ENCODE measurements at regions not wholly inside any gene's neighbourhood (a gene's known extent, or its start where the extent isn't known, plus 50 kb on each side); places are given as distances from the start of the nearest gene placed in this dataset.

- no peak for DNase-seq
Observed at GRCh38 chr11:128297805-128298204, 289.6 kb downstream of the ETS1 start.

DNA sequence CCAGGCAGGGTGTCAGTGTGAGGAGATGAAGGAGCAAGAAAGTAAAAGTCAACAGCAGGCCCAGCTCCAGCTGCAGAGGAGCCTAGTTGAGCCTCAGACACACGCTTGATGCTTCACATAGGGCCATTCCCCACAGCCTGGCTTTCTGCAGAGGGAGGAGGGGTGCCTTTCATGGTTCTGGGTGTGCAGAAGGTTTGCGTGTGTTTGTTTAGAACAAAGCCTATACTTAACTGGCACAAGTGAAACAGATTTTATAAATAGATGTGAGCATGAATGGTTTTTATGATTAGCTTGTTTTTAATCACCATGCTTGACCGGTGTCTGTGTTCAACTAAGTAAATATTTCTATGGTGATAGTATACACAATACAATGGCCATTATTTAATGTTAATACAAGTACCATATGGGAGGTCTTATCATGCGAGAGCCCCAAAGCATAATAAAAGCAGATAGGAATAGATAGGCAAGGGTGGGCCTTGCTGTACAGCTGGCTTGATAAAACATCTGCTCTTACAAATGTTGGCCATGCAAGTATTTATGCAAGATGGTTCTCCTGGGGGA, 290.2 kb downstream of the ETS1 start:
- DNase-seq, result no peak

DNA sequence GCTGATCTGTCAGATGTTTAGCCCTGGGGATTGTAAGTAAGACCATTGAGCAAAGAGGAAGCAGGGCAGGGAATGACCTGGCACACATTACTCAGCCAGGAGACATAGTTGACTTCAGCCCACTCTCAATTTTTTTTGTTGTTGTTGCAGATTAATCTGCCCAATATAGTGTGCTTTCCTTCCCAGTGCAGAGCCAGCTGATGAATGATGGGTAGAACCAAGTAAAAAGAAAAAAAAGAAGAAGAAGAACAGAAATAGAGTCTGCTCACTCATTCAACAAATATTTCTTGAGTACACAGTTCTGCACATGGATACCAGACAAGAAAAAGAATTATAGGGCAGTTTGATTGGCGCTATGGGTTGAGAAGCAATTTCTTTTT, 292.7 kb downstream of the ETS1 start:
- no peak for DNase-seq

- DNase-seq, result no peak
Observed at GRCh38 chr11:128294001-128294670, 293.2 kb downstream of the ETS1 start.

GRCh38 chr11:128291835-128292234, 295.5 kb downstream of the ETS1 start:
- no peak for DNase-seq

DNA sequence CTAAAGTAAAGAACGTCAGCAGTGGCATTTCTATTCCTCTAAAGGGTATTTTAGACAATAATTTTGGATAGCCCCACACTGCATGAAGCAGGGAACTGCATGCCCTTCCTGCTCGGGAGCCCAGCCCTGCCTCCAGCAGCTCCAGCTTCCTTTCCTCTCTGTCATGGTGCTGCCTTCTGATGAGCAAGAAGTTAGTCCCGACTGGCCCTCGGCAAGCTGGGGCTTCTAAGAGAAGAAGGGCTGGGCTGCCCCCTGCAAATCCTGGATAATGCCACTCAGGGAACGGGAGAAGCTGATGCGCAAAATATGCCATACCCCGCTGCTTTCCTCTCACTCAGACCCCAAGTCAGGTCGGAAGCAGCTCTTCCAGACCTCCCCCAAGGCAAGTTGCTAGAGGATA, 296.4 kb downstream of the ETS1 start:
- no peak for DNase-seq

DNA sequence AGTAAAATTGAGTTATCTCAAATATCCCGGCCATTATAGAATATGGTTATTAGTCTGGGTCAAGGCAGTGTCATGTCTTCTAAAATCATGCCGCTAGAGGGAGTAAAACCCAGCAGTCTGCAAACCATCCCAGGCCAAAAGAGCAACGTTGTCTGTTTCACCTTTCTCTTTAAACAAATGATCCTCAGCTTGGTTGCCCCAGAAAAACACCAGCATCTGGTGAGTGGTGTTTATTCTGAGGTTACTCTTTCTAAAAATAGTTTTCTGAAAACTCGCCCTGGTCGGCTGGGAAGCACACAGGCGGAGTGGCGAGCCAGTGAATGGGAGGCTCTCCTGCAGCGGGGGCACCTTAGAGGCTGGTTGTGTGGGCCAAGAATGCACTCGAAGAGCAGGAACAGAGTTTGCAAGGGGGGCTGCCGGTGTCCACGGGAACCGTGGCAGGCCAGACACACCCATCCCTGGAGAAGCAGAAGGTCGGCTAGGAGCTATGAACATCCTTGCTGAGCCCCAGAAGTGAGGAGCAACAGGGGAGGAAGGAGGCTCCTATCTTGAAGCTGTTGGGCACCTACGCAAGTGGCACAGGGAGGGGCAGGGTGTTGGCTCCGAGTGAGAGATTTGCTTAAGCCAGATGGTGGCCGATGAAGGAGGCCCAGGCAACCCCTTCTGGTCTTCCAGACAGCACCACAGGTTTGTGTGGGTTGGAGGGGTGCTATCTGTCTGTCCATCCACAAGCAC, 297.1 kb downstream of the ETS1 start:
- DNase-seq, result peak; percentile 46

GRCh38 chr11:128289048-128289447, 298.3 kb downstream of the ETS1 start:
- no peak for DNase-seq

GRCh38 chr11:128288368-128288767, 299.0 kb downstream of the ETS1 start:
- DNase-seq, result no peak

DNA sequence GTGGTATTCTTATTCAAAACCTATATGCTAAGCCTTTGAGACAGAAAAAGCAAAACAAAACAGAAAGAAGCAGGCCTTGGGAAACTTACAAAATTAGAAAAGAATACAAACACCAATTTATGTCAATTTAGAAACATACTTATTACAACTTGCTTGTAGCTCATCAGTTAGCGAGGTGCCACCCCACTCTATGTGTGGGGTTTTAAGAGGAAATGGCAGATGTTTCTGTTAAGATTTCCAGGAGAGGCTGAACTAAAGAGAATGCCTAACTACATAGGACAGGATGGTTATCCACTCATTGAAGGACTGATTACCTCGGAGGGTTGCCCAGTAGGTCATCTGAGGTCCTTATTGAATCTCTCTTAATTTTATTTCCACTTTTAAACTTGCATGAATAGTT, 302.0 kb downstream of the ETS1 start:
- DNase-seq, result no peak

DNA sequence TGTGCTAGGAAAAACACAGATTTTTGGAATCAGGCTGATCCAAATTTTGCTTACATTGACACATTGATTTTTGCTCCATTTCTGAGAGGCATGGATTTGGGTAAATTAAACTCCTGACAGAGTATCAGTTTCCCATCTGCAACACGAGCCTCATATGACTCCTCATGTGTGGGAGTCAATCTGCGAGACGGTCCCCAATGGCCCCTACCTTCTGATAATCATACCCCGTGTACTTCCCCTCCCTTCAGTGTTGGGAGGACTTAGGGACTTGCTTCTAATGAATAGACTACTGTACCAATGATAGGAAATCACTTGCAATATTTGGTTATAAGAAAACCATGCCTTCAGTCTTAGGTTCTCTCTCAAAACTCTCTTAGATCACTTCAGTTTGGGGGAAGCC, 302.7 kb downstream of the ETS1 start:
- DNase-seq, result no peak

DNA sequence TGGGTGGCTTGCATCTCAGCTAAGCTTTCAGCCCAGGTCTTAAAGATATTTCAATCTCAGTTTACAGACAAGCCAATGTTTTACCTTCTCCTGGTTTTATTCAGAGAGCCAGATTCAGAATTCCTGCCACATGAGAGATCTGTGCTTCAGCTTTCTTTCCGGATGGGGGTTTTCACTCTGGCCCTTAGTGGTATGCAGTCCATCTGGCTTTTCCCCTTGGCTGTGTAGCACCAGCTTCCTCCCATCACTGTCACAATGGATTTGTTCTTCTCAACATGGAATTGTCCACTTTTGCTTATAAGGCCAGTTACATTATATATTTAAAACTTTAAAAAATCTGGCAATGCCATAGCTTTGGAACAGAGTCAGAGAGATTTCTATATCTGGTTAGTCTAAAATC, 303.9 kb downstream of the ETS1 start:
- DNase-seq, result no peak

DNA sequence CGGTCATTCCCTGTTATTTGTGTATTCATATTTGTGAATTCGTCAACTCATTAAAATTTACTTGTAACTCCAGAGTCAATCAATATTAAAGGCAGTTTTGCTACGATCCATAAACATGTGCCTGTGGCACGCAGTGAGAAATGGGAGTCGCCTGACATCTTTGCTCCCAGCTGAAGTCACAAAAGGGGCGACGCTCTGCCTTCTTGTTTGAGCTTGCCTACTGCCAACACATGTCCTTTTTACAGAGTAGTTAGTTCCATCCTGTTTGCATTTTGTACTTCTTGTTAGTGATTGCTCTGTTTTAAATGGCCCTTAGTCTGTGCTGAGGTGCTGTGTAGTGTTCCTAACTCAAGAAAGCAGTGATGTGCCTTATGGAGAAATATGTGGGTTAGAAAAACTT, 305.3 kb downstream of the ETS1 start:
- DNase-seq, result no peak

DNA sequence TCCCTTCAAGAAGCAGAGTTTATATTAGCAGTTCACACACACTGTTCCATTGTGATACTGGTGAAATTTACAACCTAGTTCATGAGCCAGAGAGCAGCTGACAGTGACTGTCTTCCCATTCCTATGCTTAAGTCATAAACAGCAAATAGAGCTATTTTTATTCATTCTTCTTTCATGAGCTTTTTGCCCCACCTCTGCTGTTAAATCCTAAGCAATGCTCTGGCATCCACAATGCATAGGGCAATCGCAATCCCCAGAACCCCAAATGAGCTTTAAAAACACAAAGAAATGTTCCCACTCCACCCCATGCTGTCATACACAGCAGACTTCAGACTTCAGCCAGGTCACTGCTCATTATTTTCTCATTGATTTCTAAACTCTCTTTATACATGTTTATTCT, 307.5 kb downstream of the ETS1 start:
- no peak for DNase-seq

- no peak for DNase-seq
Observed at GRCh38 chr11:128273736-128274135, 313.6 kb downstream of the ETS1 start.

DNA sequence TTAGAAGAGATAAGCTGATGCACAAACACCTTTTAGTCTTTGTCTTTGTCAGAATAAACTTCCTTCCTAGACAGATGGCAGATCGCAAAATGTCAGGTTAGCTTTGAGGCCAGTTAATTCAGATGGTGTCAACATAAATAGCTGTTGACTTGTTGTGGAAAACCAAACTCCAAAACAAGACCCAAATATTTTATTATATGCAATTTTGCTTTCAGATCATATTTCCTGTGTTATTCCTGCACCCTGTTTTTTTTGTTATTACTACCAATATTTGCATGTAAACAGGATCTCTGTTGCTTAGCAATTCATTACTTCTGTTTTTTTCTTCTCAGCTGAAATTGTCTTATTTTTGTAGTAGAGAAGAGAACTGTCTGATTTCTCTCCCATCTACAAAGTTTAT, 316.0 kb downstream of the ETS1 start:
- no peak for DNase-seq

GRCh38 chr11:128269466-128269865, 317.9 kb downstream of the ETS1 start:
- no peak for DNase-seq

DNA sequence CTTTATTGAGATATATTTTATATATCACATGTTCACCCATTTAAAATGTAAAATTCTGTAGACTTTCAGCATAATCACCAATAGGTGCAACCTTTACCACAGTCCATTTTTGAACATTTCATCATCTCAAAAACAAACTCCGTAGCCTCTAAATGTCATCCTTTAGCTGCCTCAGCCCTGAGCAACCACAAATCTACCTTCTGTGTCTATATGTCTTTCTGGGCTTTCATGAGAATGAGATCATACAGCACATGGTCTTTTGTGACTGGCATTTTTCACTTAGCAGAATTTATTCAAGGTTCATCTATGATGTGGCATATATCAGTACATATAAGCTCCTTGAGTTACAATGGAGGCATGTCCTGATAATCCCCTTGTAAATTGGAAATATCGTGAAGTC, 320.5 kb downstream of the ETS1 start:
- DNase-seq, result no peak

- no peak for DNase-seq
Observed at GRCh38 chr11:128262463-128263345, 324.7 kb downstream of the ETS1 start.

GRCh38 chr11:128261011-128261421, 326.3 kb downstream of the ETS1 start:
- no peak for DNase-seq

DNA sequence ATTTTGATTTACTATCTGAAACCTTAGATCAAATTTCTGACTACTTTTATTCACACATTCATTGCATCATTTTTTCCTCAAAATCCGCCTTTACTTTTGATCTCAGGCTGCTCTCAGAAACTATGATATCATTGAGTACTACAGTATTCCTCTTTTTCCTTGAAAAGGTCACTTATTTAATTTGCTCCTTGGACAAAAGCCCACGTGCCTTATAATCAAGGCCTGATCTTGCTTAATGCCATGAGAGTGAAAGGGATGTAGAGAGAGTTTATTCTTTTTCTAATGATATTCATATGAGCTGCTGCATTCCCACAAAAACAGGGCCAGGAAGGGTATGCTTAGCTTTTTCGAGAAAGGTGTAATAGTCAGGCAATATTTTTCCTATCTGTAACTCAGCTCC, 327.0 kb downstream of the ETS1 start:
- no peak for DNase-seq

DNA sequence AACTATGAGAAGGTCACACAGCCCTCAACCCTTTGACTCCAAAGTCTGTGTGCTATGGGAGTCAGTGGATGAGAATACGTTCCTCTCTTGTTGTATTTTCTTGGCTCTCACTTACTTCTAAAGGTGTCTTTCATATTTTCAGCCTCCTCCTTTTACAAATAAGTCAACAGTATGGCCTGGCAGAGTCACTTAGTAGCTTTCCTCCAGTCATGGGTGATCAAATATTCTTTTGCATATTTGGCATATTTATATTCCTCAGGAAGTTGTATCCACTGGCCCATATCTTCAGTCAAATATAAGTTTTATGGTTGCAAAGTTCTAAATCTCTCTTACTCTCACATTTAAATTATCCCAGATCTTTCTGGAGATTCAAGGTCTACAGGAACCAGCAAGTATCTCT, 327.5 kb downstream of the ETS1 start:
- DNase-seq, result no peak

DNA sequence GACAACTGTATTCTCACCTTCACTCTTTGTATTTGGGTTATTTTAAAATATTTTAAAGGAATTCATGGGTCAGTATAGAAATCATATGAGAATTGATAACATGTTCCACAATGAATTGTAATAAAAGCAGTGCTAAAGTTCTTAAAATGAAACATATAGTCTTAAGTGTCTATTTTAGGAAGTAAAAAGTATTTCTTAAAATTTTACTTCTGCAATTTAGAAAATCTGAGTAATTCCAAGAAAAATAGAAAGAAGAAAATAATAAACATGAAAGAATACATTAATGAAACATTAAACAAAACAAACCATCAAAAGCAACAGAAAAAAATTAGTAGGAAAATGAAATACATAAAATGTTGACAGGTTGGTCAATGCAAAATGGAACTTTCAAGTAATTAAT, 332.4 kb downstream of the ETS1 start:
- DNase-seq, result no peak

DNA sequence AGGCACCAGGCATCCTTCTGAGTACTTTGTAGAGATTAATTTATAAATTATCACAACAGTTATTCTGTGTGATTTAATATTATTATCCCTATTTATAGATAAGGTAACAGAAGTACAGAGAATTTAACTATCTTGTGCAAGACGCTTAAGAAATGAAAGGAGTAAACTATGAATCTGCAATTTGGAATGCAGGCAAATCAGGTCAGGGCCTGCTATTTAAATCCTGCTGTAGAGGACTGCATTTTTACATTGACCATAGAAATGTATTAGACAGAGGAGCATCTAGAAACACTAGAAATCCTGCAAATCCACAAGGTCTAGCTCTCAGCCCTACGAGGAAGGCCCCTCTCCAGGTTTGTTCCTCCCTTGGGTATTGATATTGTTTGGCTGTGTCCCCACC, 336.2 kb downstream of the ETS1 start:
- DNase-seq, result no peak
